Stomach (tissue), 4 donors: ENCODE measurements at regions not wholly inside any gene's neighbourhood (a gene's known extent, or its start where the extent isn't known, plus 50 kb on each side); places are given as distances from the start of the nearest gene placed in this dataset.
"Not testable (repeated sequence)": the region's sequence is repeated elsewhere in the genome, so short reads cannot be mapped to it uniquely, and the experiment has no call there.

Experiments used
- POLR2A ChIP-seq, 4 donors: fragments of 450-650 bp; IDR thresholded peaks; one replicate each; pipeline ENCODE4 v1.6.1; 2016; ENCODE audit warnings: antibody characterized with exemption in 4 of 4, control low read depth in 2 of 4, mild to moderate bottlenecking in 1 of 4, moderate library complexity in 1 of 4
- TF ChIP-seq, protein P1 (sequence below), 7 experiments: fragments of 450-650 bp in 4 of 7; fragments of 200-600 bp in 3 of 7; sonication (generic) in 3 of 7; IDR thresholded peaks; one replicate each; pipeline ENCODE4 v1.5.1; 2016 to 2019; ENCODE audit warnings: antibody characterized with exemption in 7 of 7, control low read depth in 2 of 7, mild to moderate bottlenecking in 1 of 7

DNA sequence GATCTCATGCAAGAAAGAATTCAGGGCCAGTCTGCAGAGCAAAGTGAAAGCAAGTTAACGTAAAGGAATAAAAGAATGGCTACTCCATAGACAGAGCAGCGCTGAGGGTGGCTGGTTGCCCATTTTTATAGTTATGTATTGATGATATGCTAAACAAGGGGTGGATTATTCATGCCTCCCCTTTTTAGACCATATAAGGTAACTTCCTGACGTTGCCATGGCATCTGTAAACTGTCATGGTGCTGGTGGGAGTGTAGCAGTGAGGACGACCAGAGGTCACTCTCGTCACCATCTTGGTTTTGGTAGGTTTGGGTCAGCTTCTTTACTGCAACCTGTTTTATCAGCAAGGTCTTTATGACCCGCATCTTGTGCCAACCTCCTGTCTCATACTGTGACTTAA lies 76.5 kb upstream of the VRK1 start:
- TF ChIP-seq, protein P1, sequence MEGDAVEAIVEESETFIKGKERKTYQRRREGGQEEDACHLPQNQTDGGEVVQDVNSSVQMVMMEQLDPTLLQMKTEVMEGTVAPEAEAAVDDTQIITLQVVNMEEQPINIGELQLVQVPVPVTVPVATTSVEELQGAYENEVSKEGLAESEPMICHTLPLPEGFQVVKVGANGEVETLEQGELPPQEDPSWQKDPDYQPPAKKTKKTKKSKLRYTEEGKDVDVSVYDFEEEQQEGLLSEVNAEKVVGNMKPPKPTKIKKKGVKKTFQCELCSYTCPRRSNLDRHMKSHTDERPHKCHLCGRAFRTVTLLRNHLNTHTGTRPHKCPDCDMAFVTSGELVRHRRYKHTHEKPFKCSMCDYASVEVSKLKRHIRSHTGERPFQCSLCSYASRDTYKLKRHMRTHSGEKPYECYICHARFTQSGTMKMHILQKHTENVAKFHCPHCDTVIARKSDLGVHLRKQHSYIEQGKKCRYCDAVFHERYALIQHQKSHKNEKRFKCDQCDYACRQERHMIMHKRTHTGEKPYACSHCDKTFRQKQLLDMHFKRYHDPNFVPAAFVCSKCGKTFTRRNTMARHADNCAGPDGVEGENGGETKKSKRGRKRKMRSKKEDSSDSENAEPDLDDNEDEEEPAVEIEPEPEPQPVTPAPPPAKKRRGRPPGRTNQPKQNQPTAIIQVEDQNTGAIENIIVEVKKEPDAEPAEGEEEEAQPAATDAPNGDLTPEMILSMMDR (IDR thresholded peaks at IDR 0.05): not testable (repeated sequence)
- TF ChIP-seq POLR2A (IDR thresholded peaks at IDR 0.05): not testable (repeated sequence)
